Colonic mucosa (tissue), 4 donors: ENCODE measurements at regions not wholly inside any gene's neighbourhood (a gene's known extent, or its start where the extent isn't known, plus 50 kb on each side); places are given as distances from the start of the nearest gene placed in this dataset.

Experiments
- DNase-seq: peaks from one replicate; pipeline ENCODE4 v3.0.0-alpha.2; 2020
- H3K27ac ChIP-seq: fragments of 200-600 bp; one replicate; pipeline ENCODE4 v1.8.0; 2021
- H3K27me3 ChIP-seq: fragments of 200-600 bp; one replicate; pipeline ENCODE4 v1.8.0; 2021
- H3K36me3 ChIP-seq: fragments of 200-600 bp; one replicate; pipeline ENCODE4 v1.8.0; 2021
- H3K4me1 ChIP-seq: fragments of 200-600 bp; one replicate; pipeline ENCODE4 v1.8.0; 2021; ENCODE audit warnings: mild to moderate bottlenecking
- H3K4me3 ChIP-seq: fragments of 200-600 bp; one replicate; pipeline ENCODE4 v1.8.0; 2021
- H3K9ac ChIP-seq, 2 donors: one replicate each; pipeline ENCODE4 v1.7.0; 2013; ENCODE audit warnings: control low read depth in 2 of 2, low read depth in 2 of 2, low read length in 2 of 2
- H3K9me3 ChIP-seq: fragments of 200-600 bp; one replicate; pipeline ENCODE4 v1.8.0; 2021
- CTCF ChIP-seq: fragments of 200-600 bp; IDR thresholded peaks from one replicate; pipeline ENCODE4 v1.8.0; 2022; ENCODE audit warnings: antibody characterized with exemption, mild to moderate bottlenecking
- intact Hi-C: fragments of 100-400 bp; cut with DNase I; formaldehyde crosslinking; loops from one replicate; pipeline ENCODE4 v1.14.1; 2022
- donor health status: healthy.
- donor health status: DM: no; HTN: no; CAD: no.
- donor health status: DM: no; HTN: no; CAD: no.

- no peak overlapping the region for H3K27ac ChIP-seq
- no peaks in the 10 kb centered on the region for H3K4me1 ChIP-seq
- H3K9ac ChIP-seq = no peak overlapping the region
- no peak overlapping the region for H3K4me3 ChIP-seq
- H3K27me3 ChIP-seq = no peaks in the 10 kb centered on the region
- TF ChIP-seq CTCF = no peak
- no peaks in the 10 kb centered on the region for H3K36me3 ChIP-seq
- intact Hi-C loops = no loop called here
- no peaks in the 10 kb centered on the region for H3K9me3 ChIP-seq
- no peak for DNase-seq
Measured at GRCh38 chr2:39487398-39488250, 50.5 kb upstream of the MAP4K3 start.

DNA sequence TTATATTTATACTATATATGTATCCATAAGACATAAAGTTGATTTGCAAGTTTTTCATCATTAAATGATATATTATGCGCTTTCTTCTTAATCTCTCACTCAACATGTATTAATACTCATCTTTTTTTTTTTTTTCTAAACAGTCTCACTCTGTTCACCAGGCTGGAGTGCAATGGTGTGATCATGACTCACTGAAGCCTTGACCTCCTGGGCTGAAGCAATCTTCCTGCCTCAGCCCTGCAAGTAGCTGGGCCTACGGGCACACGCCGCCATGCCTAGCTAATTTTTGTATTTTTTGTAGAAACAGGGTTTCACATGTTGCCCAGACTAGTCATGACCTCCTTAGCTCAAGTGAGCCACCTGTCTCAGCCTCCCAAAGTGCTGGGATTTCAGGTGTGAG is 51.4 kb upstream of the MAP4K3 start:
- no peak for TF ChIP-seq CTCF
- no peaks in the 10 kb centered on the region for H3K36me3 ChIP-seq
- H3K4me1 ChIP-seq = no peaks in the 10 kb centered on the region
- DNase-seq = no peak
- intact Hi-C loops = no loop called here
- H3K9me3 ChIP-seq = no peaks in the 10 kb centered on the region
- H3K27ac ChIP-seq = no peak overlapping the region
- no peaks in the 10 kb centered on the region for H3K27me3 ChIP-seq
- no peak overlapping the region for H3K9ac ChIP-seq
- no peak overlapping the region for H3K4me3 ChIP-seq

DNA sequence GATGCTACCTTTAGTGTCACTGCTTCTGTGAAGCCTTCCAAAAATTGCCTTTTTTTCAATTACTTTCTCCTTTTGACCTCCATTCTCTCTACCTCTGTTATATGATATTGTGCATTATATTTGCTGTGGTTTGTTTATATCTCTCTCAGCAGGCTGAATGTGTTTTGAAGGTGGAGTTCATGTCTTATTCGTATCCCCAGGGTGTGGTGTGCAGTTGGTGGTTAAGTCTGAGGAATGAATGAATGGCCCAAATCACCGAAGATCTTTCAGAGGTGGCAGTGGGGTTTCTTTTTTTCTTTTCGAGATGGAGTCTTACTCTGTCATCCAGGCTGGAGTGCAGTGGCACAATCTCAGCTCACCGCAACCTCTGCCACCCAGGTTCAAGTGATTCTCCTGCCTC is 53.5 kb upstream of the MAP4K3 start:
- no peak for DNase-seq
- no peaks in the 10 kb centered on the region for H3K27me3 ChIP-seq
- intact Hi-C loops = no loop called here
- no peak overlapping the region for H3K9ac ChIP-seq
- no peaks in the 10 kb centered on the region for H3K9me3 ChIP-seq
- TF ChIP-seq CTCF = no peak
- no peaks in the 10 kb centered on the region for H3K36me3 ChIP-seq
- H3K4me3 ChIP-seq = no peak overlapping the region
- no peak overlapping the region for H3K27ac ChIP-seq
- H3K4me1 ChIP-seq = no peaks in the 10 kb centered on the region

DNA sequence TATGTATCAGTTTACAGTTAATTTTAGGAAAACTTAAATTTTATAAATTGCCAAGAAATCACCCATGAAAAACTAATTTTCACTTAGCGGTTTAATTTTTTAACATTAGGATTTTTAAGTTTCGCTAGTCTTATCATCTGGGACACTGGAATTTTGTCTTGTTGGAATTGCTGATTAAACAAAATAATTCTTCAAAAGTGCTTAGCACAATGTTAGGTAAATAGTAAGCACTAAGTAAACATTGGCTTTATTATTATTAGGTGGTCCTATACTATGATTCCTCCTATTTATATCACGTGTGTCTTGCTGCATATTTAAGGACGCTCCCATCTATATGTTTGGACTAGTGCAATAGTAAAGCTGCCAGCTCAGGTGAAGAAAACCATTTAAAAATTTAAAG is 54.6 kb upstream of the MAP4K3 start:
- Histone ChIP-seq H3K27ac (peak overlapping the region; percentile 3), H3K36me3 (no peaks in the 10 kb centered on the region), H3K4me1 (no peaks in the 10 kb centered on the region)

DNA sequence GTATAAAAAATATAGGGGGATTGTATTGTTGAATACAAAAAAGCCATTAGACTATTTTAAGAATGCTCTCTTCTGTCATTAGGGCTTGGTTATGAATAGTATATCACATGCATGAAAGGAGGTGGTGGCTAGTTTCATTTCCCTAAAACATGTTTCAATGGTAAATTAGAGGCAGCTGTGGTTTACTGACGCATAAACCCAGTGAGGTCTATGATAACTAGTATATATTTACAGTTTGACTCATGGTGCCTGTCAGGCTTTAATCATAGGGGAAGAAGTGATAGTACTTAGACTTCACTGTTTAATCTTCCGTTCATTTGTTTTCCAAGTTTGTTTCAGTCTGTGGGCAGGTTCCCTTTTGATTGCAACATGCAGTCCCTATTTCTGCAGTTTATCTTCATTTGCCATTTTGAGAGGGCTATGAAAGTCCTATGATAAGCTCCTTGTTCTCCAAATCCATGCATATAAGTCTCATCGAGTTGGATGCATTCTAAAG is 55.1 kb upstream of the MAP4K3 start:
- Histone ChIP-seq H3K27me3 (no peaks in the 10 kb centered on the region), H3K9ac (no peak overlapping the region), H3K9me3 (no peaks in the 10 kb centered on the region), H3K36me3 (no peaks in the 10 kb centered on the region), H3K4me1 (no peaks in the 10 kb centered on the region), H3K4me3 (no peak overlapping the region), H3K27ac (peak overlapping the region; percentile 3)
- TF ChIP-seq CTCF = no peak
- DNase-seq = no peak
- intact Hi-C loops = no loop called here

More for the DNA sequence above, 54.6 kb upstream of the MAP4K3 start:
- DNase-seq = no peak
- H3K27me3 ChIP-seq = no peaks in the 10 kb centered on the region
- no peak overlapping the region for H3K4me3 ChIP-seq
- no peak overlapping the region for H3K9ac ChIP-seq
- H3K9me3 ChIP-seq = no peaks in the 10 kb centered on the region
- TF ChIP-seq CTCF = no peak
- intact Hi-C loops = no loop called here
